GM12878 (cell line): ENCODE measurements at regions not wholly inside any gene's neighbourhood (a gene's known extent, or its start where the extent isn't known, plus 50 kb on each side); places are given as distances from the start of the nearest gene placed in this dataset.

Experiments used
- ATAC-seq: fragments of 200-7000 bp; cut with Tn5 transposase; 3 replicates; pipeline ENCODE4 v1.9.1; 2020; ENCODE audit warnings: mild to moderate bottlenecking, moderate library complexity
- BruUV-seq: library from RNA; stranded (reverse); fragments of 400-500 nt; replicated peaks from 2 replicates; lab custom pipeline; 2021; lab: Mats Ljungman, UMichigan
- CTCF ChIA-PET: fragments of 300-600 bp; sonication (Branson Sonifier 250); formaldehyde crosslinking; extraction: SDS; loops from one replicate; lab custom pipeline; 2021; ENCODE audit warnings: inconsistent platforms; lab: Yijun Ruan, JAX
- POLR2A ChIA-PET: fragments of 350-600 bp; formaldehyde crosslinking; extraction: SDS; loops from one replicate; lab custom pipeline; 2021; ENCODE audit warnings: inconsistent platforms; lab: Charles Lee
- RAD21 ChIA-PET: fragments of 300-600 bp; sonication (Branson Sonifier 250); formaldehyde crosslinking; loops from one replicate; lab custom pipeline; 2023; ENCODE audit warnings: antibody characterized with exemption; ENCODE audit not compliant: unreplicated experiment; lab: Charles Lee
- SMC1A ChIA-PET: fragments of 300-600 bp; sonication (Branson Sonifier 250); formaldehyde crosslinking; loops from one replicate; lab custom pipeline; 2023; ENCODE audit not compliant: unreplicated experiment, uncharacterized antibody; lab: Charles Lee
- DNase-seq: peaks from one replicate; pipeline ENCODE4 v3.0.0-alpha.2; 2011; ENCODE audit warnings: low read depth, low spot score
- FAIRE-seq: peaks from 3 replicates; lab custom pipeline; 2011; peaks lifted over from hg19 to GRCh38; lab: Jason Lieb, UNC
- H2AFZ ChIP-seq: 2 replicates; pipeline ENCODE4 v1.6.0; 2011; ENCODE audit warnings: low read depth, low read length, control low read depth; ENCODE audit not compliant: control insufficient read depth
- H3K27ac ChIP-seq: 2 replicates; pipeline ENCODE4 v1.5.1; 2011; ENCODE audit warnings: control low read depth; ENCODE audit not compliant: control insufficient read depth, insufficient read depth
- H3K27me3 ChIP-seq, 2 experiments: replicated peaks in 1 of 2; 2 replicates each; pipeline versions ENCODE4 v1.6.0 to v1.6.1; 2011; ENCODE audit warnings: low read length in 1 of 2; ENCODE audit not compliant: control insufficient read depth in 2 of 2, insufficient read depth in 2 of 2
- H3K36me3 ChIP-seq, 2 experiments: 2 replicates each; pipeline ENCODE4 v1.5.1; 2011; ENCODE audit warnings: low read length in 1 of 2; ENCODE audit not compliant: control insufficient read depth in 2 of 2, insufficient read depth in 2 of 2
- H3K4me1 ChIP-seq: 2 replicates; pipeline ENCODE4 v1.6.1; 2011; ENCODE audit warnings: mild to moderate bottlenecking, low read length, moderate library complexity, mixed read lengths; ENCODE audit not compliant: control insufficient read depth, insufficient read depth
- H3K4me2 ChIP-seq: 2 replicates; pipeline ENCODE4 v1.6.0; 2011; ENCODE audit warnings: control low read depth; ENCODE audit not compliant: control insufficient read depth, insufficient read depth
- H3K4me3 ChIP-seq: fragments of 200-600 bp; sonication (generic); 2 replicates; pipeline ENCODE4 v1.5.1; 2016
- H3K79me2 ChIP-seq: 2 replicates; pipeline ENCODE4 v1.6.0; 2011; ENCODE audit warnings: low read length; ENCODE audit not compliant: control insufficient read depth, insufficient read depth
- H3K9ac ChIP-seq: 2 replicates; pipeline ENCODE4 v1.8.0; 2011; ENCODE audit warnings: low read length, control low read depth, mixed read lengths; ENCODE audit not compliant: control insufficient read depth, insufficient read depth
- H3K9me3 ChIP-seq: replicated peaks from 3 replicates; pipeline ENCODE4 v1.5.1; 2011; ENCODE audit warnings: mild to moderate bottlenecking, low read length; ENCODE audit not compliant: control insufficient read depth, insufficient read depth
- H4K20me1 ChIP-seq: 2 replicates; pipeline ENCODE4 v1.6.0; 2011; ENCODE audit not compliant: control insufficient read depth, insufficient read depth
- BMI1 ChIP-seq: fragments of 450-650 bp; IDR thresholded peaks from 2 replicates; pipeline ENCODE4 v1.6.1; 2016; ENCODE audit warnings: mild to moderate bottlenecking, moderate library complexity, borderline replicate concordance
- ESRRA ChIP-seq: IDR thresholded peaks from 2 replicates; pipeline ENCODE4 v1.6.1; 2012; ENCODE audit warnings: mild to moderate bottlenecking, low read length, improper control_type of control experiment
- JUNB ChIP-seq: IDR thresholded peaks from 2 replicates; pipeline ENCODE4 v1.6.1; 2016; ENCODE audit warnings: antibody characterized with exemption, mild to moderate bottlenecking
- MTA3 ChIP-seq: IDR thresholded peaks from 2 replicates; pipeline ENCODE4 v1.6.1; 2012; ENCODE audit warnings: low read length, inconsistent platforms, borderline replicate concordance
- NR2F1 ChIP-seq: fragments of 450-650 bp; conservative IDR thresholded peaks from 2 replicates; pipeline ENCODE4 v1.6.1; 2017; ENCODE audit warnings: mild to moderate bottlenecking
- NRF1 ChIP-seq: conservative IDR thresholded peaks from 2 replicates; pipeline ENCODE4 v1.6.1; 2011; ENCODE audit warnings: mild to moderate bottlenecking, low read depth, low read length, improper control_type of control experiment
- RAD51 ChIP-seq: fragments of 450-650 bp; IDR thresholded peaks from 2 replicates; pipeline ENCODE4 v1.6.1; 2016; ENCODE audit warnings: moderate library complexity, mild to moderate bottlenecking, inconsistent platforms
- RCOR1 ChIP-seq: conservative IDR thresholded peaks from 2 replicates; pipeline ENCODE4 v1.6.1; 2012; ENCODE audit warnings: low read depth, low read length, improper control_type of control experiment
- ZBED1 ChIP-seq: IDR thresholded peaks from 2 replicates; pipeline ENCODE4 v1.6.1; 2016; ENCODE audit warnings: borderline replicate concordance
- ZBTB33 ChIP-seq: fragments of 450-650 bp; IDR thresholded peaks from 2 replicates; pipeline ENCODE4 v1.6.1; 2017; ENCODE audit warnings: mild to moderate bottlenecking
- ZZZ3 ChIP-seq: IDR thresholded peaks from 2 replicates; pipeline ENCODE4 v1.6.1; 2011; ENCODE audit warnings: low read depth; ENCODE audit not compliant: control insufficient read depth, insufficient read length
- WGBS: methylation state at CpG from one replicate; pipeline ENCODE4 v1.1.6; 2016; ENCODE audit warnings: low lambda C conversion rate; ENCODE audit not compliant: insufficient replicate concordance, insufficient coverage; ENCODE audit errors: missing lambda C conversion rate; 5-methylcytosine and 5-hydroxymethylcytosine counted together
- in situ Hi-C: fragments of 300-500 bp; cut with MboI; formaldehyde crosslinking; loops from 9 replicates; pipeline ENCODE4 v1.14.3; 2018; ENCODE audit warnings: mixed read lengths
- intact Hi-C: fragments of 100-400 bp; cut with micrococcal nuclease; formaldehyde crosslinking; loops from one replicate; pipeline ENCODE4 v1.14.2; 2022; ENCODE audit not compliant: unreplicated experiment

- Histone ChIP-seq H3K79me2 (no peaks in the 10 kb centered on the region), H4K20me1 (no peaks in the 10 kb centered on the region), H3K9ac (no peak overlapping the region), H3K9me3 (no peaks in the 10 kb centered on the region), H3K4me3 (no peak overlapping the region), H3K4me1 (no peaks in the 10 kb centered on the region), H3K4me2 (no peak overlapping the region), H3K27me3 (no peaks in the 10 kb centered on the region), H3K36me3 (no peaks in the 10 kb centered on the region), H3K27ac (no peak overlapping the region), H2AFZ (no peak overlapping the region)
- intact Hi-C loops (loop anchor here (5.0 kb wide), 1 partner anchor 59 kb away; no protein-coding TSS in a partner anchor), in situ Hi-C loops (no loop called here)
- SMC1A ChIA-PET = interaction anchor here (1.0 to 1.7 kb wide), 2 partner anchors 25 to 61 kb away, joined by 3 to 5 read pairs; no protein-coding TSS in a partner anchor
- no peak for FAIRE-seq
- CTCF ChIA-PET = interaction anchor here (0.6 to 1.9 kb wide), 12 partner anchors 9 to 123 kb away, joined by 3 to 7 read pairs (median 3); no protein-coding TSS in a partner anchor
- 65% methylated on average over 12 of the region's 12 CpGs for WGBS
- DNase-seq = no peak
- no TSS peak for BruUV-seq
- ATAC-seq = no peak
- POLR2A ChIA-PET = no interaction called here
- no peak for TF ChIP-seq ESRRA
- TF ChIP-seq JUNB = no peak
- no peak for TF ChIP-seq RCOR1
- TF ChIP-seq NR2F1 = no peak
- TF ChIP-seq RAD51 = no peak
- TF ChIP-seq ZZZ3 = no peak
- TF ChIP-seq ZBED1 = no peak
- TF ChIP-seq BMI1 = no peak
- no peak for TF ChIP-seq ZBTB33
- no peak for TF ChIP-seq NRF1
- TF ChIP-seq MTA3 = no peak
- RAD21 ChIA-PET = interaction anchor here (0.7 to 1.3 kb wide), 3 partner anchors 62 to 313 kb away, joined by 3 to 4 read pairs (median 3); no protein-coding TSS in a partner anchor
Observed at GRCh38 chr5:4941161-4941560, 199.0 kb upstream of the ADAMTS16 start.
